Breast epithelium (tissue), 4 donors: ENCODE measurements at regions not wholly inside any gene's neighbourhood (a gene's known extent, or its start where the extent isn't known, plus 50 kb on each side); places are given as distances from the start of the nearest gene placed in this dataset.

Source experiments
- DNase-seq, 2 donors: peaks; one replicate each; pipeline ENCODE4 v3.0.0-alpha.2; 2019; ENCODE audit warnings: low spot score in 2 of 2
- H3K27ac ChIP-seq, 2 donors: fragments of 200-600 bp; sonication (generic) in 1 of 2; one replicate each; pipeline ENCODE4 v1.5.1; 2016 to 2019; ENCODE audit warnings: mild to moderate bottlenecking in 1 of 2
- H3K27me3 ChIP-seq, 2 donors: fragments of 200-600 bp; sonication (generic) in 1 of 2; one replicate each; pipeline versions ENCODE4 v1.5.1 to v1.6.0; 2017 to 2019; ENCODE audit warnings: control low read depth in 1 of 2, mild to moderate bottlenecking in 1 of 2
- H3K36me3 ChIP-seq: fragments of 200-600 bp; one replicate; pipeline ENCODE4 v1.5.1; 2019
- H3K4me1 ChIP-seq, 2 donors: fragments of 200-600 bp; sonication (generic); one replicate each; pipeline ENCODE4 v1.5.1; 2016 to 2019; ENCODE audit warnings: control low read depth in 1 of 2
- H3K4me3 ChIP-seq, 3 donors: fragments of 200-600 bp; sonication (generic); 1 replicate in 2 of 3; 2 replicates in 1 of 3; pipeline ENCODE4 v1.5.1; 2016 to 2019; ENCODE audit warnings: mild to moderate bottlenecking in 3 of 3, moderate library complexity in 2 of 3
- H3K9me3 ChIP-seq, 2 donors: fragments of 200-600 bp; sonication (generic) in 1 of 2; one replicate each; pipeline ENCODE4 v1.5.1; 2016 to 2019; ENCODE audit warnings: control low read depth in 1 of 2
- CTCF ChIP-seq, 3 donors: fragments of 450-650 bp; IDR thresholded peaks; one replicate each; pipeline ENCODE4 v1.5.1; 2016 to 2017; ENCODE audit warnings: antibody characterized with exemption in 3 of 3, mild to moderate bottlenecking in 3 of 3, moderate library complexity in 3 of 3
- POLR2A ChIP-seq: fragments of 450-650 bp; IDR thresholded peaks from one replicate; pipeline ENCODE4 v1.6.1; 2016; ENCODE audit warnings: antibody characterized with exemption, mild to moderate bottlenecking, moderate library complexity
- POLR2AphosphoS5 ChIP-seq, 3 donors: sonication (generic); formaldehyde crosslinking; IDR thresholded peaks; one replicate each; pipeline ENCODE4 v1.6.1; 2017; ENCODE audit warnings: antibody characterized with exemption in 3 of 3
- intact Hi-C: fragments of 100-400 bp; cut with DNase I; formaldehyde crosslinking; loops from one replicate; pipeline ENCODE4 v1.15.1; 2023; ENCODE audit warnings: low total_unique reads

GRCh38 chr18:35822413-35822812, 150.1 kb upstream of the RMP24 start:
- Histone ChIP-seq H3K36me3 (no peaks in the 10 kb centered on the region), H3K27ac (no peak overlapping the region), H3K4me3 (no peak overlapping the region), H3K4me1 (no peaks in the 10 kb centered on the region), H3K9me3 (no peaks in the 10 kb centered on the region), H3K27me3 (no peaks in the 10 kb centered on the region)
- no peak for DNase-seq
- TF ChIP-seq POLR2A (no peak), POLR2AphosphoS5 (IDR thresholded peaks at IDR 0.05) (no peak), CTCF (IDR thresholded peaks at IDR 0.05) (no peak)
- intact Hi-C loops = no loop called here

- H3K4me1 ChIP-seq = no peaks in the 10 kb centered on the region
- peaks cover 0 to 9% of the 10 kb centered on the region in 2 donors for H3K9me3 ChIP-seq
- no peaks in the 10 kb centered on the region for H3K27me3 ChIP-seq
- TF ChIP-seq POLR2A = no peak
- TF ChIP-seq CTCF (IDR thresholded peaks at IDR 0.05) = no peak
- TF ChIP-seq POLR2AphosphoS5 (IDR thresholded peaks at IDR 0.05) = no peak
- no peak for DNase-seq
- no peak overlapping the region for H3K4me3 ChIP-seq
- intact Hi-C loops = no loop called here
- no peaks in the 10 kb centered on the region for H3K36me3 ChIP-seq
- H3K27ac ChIP-seq = no peak overlapping the region
Observed at GRCh38 chr18:35826477-35826876, 146.0 kb upstream of the RMP24 start.

GRCh38 chr18:35827275-35827902, 145.1 kb upstream of the RMP24 start:
- H3K4me3 ChIP-seq = no peak overlapping the region
- H3K36me3 ChIP-seq = no peaks in the 10 kb centered on the region
- no peaks in the 10 kb centered on the region for H3K27me3 ChIP-seq
- no peak for DNase-seq
- no peak overlapping the region for H3K27ac ChIP-seq
- intact Hi-C loops = no loop called here
- H3K9me3 ChIP-seq = peaks cover 5 to 18% of the 10 kb centered on the region in 2 donors
- H3K4me1 ChIP-seq = no peaks in the 10 kb centered on the region
- no peak for TF ChIP-seq POLR2AphosphoS5 (IDR thresholded peaks at IDR 0.05)
- no peak for TF ChIP-seq POLR2A
- TF ChIP-seq CTCF (IDR thresholded peaks at IDR 0.05) = no peak

GRCh38 chr18:35827903-35828275, 144.6 kb upstream of the RMP24 start:
- H3K36me3 ChIP-seq = no peaks in the 10 kb centered on the region
- peaks cover 10 to 23% of the 10 kb centered on the region in 2 donors for H3K9me3 ChIP-seq
- H3K27me3 ChIP-seq = no peaks in the 10 kb centered on the region
- no peak overlapping the region for H3K27ac ChIP-seq
- no peak for DNase-seq
- intact Hi-C loops = no loop called here
- no peaks in the 10 kb centered on the region for H3K4me1 ChIP-seq
- no peak overlapping the region for H3K4me3 ChIP-seq
- TF ChIP-seq POLR2A (no peak), POLR2AphosphoS5 (IDR thresholded peaks at IDR 0.05) (no peak), CTCF (IDR thresholded peaks at IDR 0.05) (no peak)

- no peaks in the 10 kb centered on the region for H3K4me1 ChIP-seq
- DNase-seq = no peak
- no peaks in the 10 kb centered on the region for H3K36me3 ChIP-seq
- intact Hi-C loops = no loop called here
- TF ChIP-seq CTCF (IDR thresholded peaks at IDR 0.05) (no peak), POLR2AphosphoS5 (IDR thresholded peaks at IDR 0.05) (no peak), POLR2A (no peak)
- peaks cover 10 to 24% of the 10 kb centered on the region in 2 donors for H3K9me3 ChIP-seq
- no peak overlapping the region for H3K27ac ChIP-seq
- H3K27me3 ChIP-seq = no peaks in the 10 kb centered on the region
- H3K4me3 ChIP-seq = no peak overlapping the region
Observed at GRCh38 chr18:35828591-35828990, 143.9 kb upstream of the RMP24 start.
